HCT116 (cell line): ENCODE measurements at regions not wholly inside any gene's neighbourhood (a gene's known extent, or its start where the extent isn't known, plus 50 kb on each side); places are given as distances from the start of the nearest gene placed in this dataset.

Source experiments
- ATAC-seq: fragments of 200-7000 bp; cut with Tn5 transposase; 2 replicates; pipeline ENCODE4 v1.9.1; 2020; ENCODE audit warnings: mild to moderate bottlenecking, moderate library complexity
- BruUV-seq: library from RNA; stranded (reverse); fragments of 400-500 nt; replicated peaks from 2 replicates; lab custom pipeline; 2021; lab: Mats Ljungman, UMichigan
- CTCF ChIA-PET: fragments of 300-600 bp; sonication (Branson Sonifier 250); formaldehyde crosslinking; loops from one replicate; lab custom pipeline; 2021; ENCODE audit warnings: antibody characterized with exemption; lab: Charles Lee
- POLR2A ChIA-PET: fragments of 300-600, 350-600 bp; sonication (Branson Sonifier 250); formaldehyde crosslinking; loops from one replicate; lab custom pipeline; 2021; ENCODE audit warnings: antibody characterized with exemption; lab: Charles Lee
- RAD21 ChIA-PET, 2 experiments: fragments of 300-600 bp; sonication (Branson Sonifier 250); formaldehyde crosslinking; loops; one replicate each; lab custom pipeline; 2023; ENCODE audit warnings: low total read pairs in 2 of 2; ENCODE audit not compliant: uncharacterized antibody in 2 of 2, unreplicated experiment in 2 of 2, low non-redundant PET in 1 of 2; lab: Charles Lee
- DNase-seq: peaks from one replicate; pipeline ENCODE4 v3.0.0-alpha.2; 2010; ENCODE audit warnings: low read depth, low spot score
- H2AFZ ChIP-seq: fragments of 200-600 bp; shearing (Covaris generic), sonication (generic); 2 replicates; pipeline ENCODE4 v1.6.1; 2017; ENCODE audit warnings: low read depth, mixed run types, mixed read lengths, antibody characterized with exemption, low read length; ENCODE audit not compliant: poor library complexity, severe bottlenecking
- H3K27ac ChIP-seq: 2 replicates; pipeline ENCODE4 v1.5.1; 2012; ENCODE audit warnings: low read depth, low read length
- H3K27me3 ChIP-seq: fragments of 200-600 bp; sonication (generic); 2 replicates; pipeline ENCODE4 v1.6.1; 2016; ENCODE audit warnings: mixed run types, low read length, mixed read lengths; ENCODE audit not compliant: insufficient read depth
- H3K36me3 ChIP-seq, 2 experiments: fragments of 200-500 bp in 1 of 2; fragments of 200-600 bp in 1 of 2; sonication (Bioruptor generic) in 1 of 2; sonication (generic) in 1 of 2; 2 replicates each; pipeline versions ENCODE4 v1.5.1 to v1.6.1; 2014 to 2016; ENCODE audit warnings: low read length in 2 of 2, inconsistent platforms in 1 of 2, mixed read lengths in 1 of 2, mixed run types in 1 of 2; ENCODE audit not compliant: insufficient read depth in 2 of 2, control insufficient read depth in 1 of 2
- H3K4me1 ChIP-seq, 2 experiments: fragments of 200-600 bp in 1 of 2; sonication (generic) in 1 of 2; 2 replicates each; pipeline versions ENCODE4 v1.5.1 to v1.6.1; 2012 to 2017; ENCODE audit warnings: low read length in 2 of 2, inconsistent platforms in 1 of 2, mild to moderate bottlenecking in 1 of 2, mixed read lengths in 1 of 2, mixed run types in 1 of 2, moderate library complexity in 1 of 2; ENCODE audit not compliant: insufficient read depth in 2 of 2, control insufficient read depth in 1 of 2
- H3K4me2 ChIP-seq: fragments of 200-600 bp; sonication (generic); 2 replicates; pipeline ENCODE4 v1.6.1; 2017; ENCODE audit warnings: mixed run types, low read length, mixed read lengths
- H3K4me3 ChIP-seq, 2 experiments: fragments of 200-600 bp in 1 of 2; sonication (generic) in 1 of 2; replicated peaks in 1 of 2; 2 replicates each; pipeline ENCODE4 v1.5.1; 2011 to 2016; ENCODE audit warnings: low read length in 2 of 2, control low read depth in 1 of 2, low read depth in 1 of 2, mild to moderate bottlenecking in 1 of 2, mixed read lengths in 1 of 2, mixed run types in 1 of 2
- H3K79me2 ChIP-seq: fragments of 200-600 bp; sonication (generic); 2 replicates; pipeline ENCODE4 v1.6.1; 2017; ENCODE audit warnings: mild to moderate bottlenecking, mixed run types, low read length, moderate library complexity, mixed read lengths; ENCODE audit not compliant: insufficient read depth
- H3K9ac ChIP-seq: fragments of 200-600 bp; sonication (generic); 2 replicates; pipeline ENCODE4 v1.6.1; 2016; ENCODE audit warnings: low read length, mixed read lengths
- H3K9me2 ChIP-seq: fragments of 200-600 bp; sonication (generic), shearing (Covaris generic); 2 replicates; pipeline ENCODE4 v1.6.1; 2017; ENCODE audit warnings: mixed run types, mild to moderate bottlenecking, moderate library complexity; ENCODE audit not compliant: insufficient read depth
- H3K9me3 ChIP-seq, 2 experiments: fragments of 200-500 bp in 1 of 2; fragments of 200-600 bp in 1 of 2; sonication (Bioruptor generic) in 1 of 2; sonication (generic) in 1 of 2; 2 replicates each; pipeline ENCODE4 v1.6.1; 2014 to 2017; ENCODE audit warnings: low read length in 2 of 2, mixed read lengths in 2 of 2, inconsistent platforms in 1 of 2, low read depth in 1 of 2, mild to moderate bottlenecking in 1 of 2, mixed run types in 1 of 2, moderate library complexity in 1 of 2; ENCODE audit not compliant: control insufficient read depth in 1 of 2, insufficient read depth in 1 of 2
- H4K20me1 ChIP-seq: fragments of 200-600 bp; sonication (generic), shearing (Covaris generic); 2 replicates; pipeline ENCODE4 v1.6.1; 2017; ENCODE audit warnings: mixed run types, mild to moderate bottlenecking, moderate library complexity; ENCODE audit not compliant: insufficient read depth
- ATF3 ChIP-seq: IDR thresholded peaks from 2 replicates; pipeline ENCODE4 v1.6.1; 2012
- CTCF ChIP-seq, 3 experiments: fragments of 200-600 bp in 1 of 3; sonication (generic) in 1 of 3; IDR thresholded peaks in 2 of 3; conservative IDR thresholded peaks in 1 of 3; 2 replicates each; pipeline ENCODE4 v1.5.1; 2012 to 2017; ENCODE audit warnings: low read depth in 2 of 3, low read length in 2 of 3, antibody characterized with exemption in 1 of 3, borderline replicate concordance in 1 of 3, control low read depth in 1 of 3, mild to moderate bottlenecking in 1 of 3, mixed read lengths in 1 of 3, mixed run types in 1 of 3, moderate library complexity in 1 of 3; ENCODE audit not compliant: insufficient read depth in 1 of 3
- EGR1 ChIP-seq: IDR thresholded peaks from 2 replicates; pipeline ENCODE4 v1.6.1; 2012; ENCODE audit warnings: low read depth
- ELF1 ChIP-seq: IDR thresholded peaks from 2 replicates; pipeline ENCODE4 v1.6.1; 2012; ENCODE audit warnings: low read depth, borderline replicate concordance
- FOSL1 ChIP-seq: IDR thresholded peaks from 2 replicates; pipeline ENCODE4 v1.6.1; 2012; ENCODE audit warnings: low read depth
- JUND ChIP-seq: IDR thresholded peaks from 2 replicates; pipeline ENCODE4 v1.6.1; 2012
- POLR2A ChIP-seq: IDR thresholded peaks from 2 replicates; pipeline ENCODE4 v1.7.0; 2011; ENCODE audit warnings: borderline replicate concordance; ENCODE audit not compliant: insufficient read depth, insufficient read length; ENCODE audit errors: extremely low read depth
- POLR2AphosphoS5 ChIP-seq: IDR thresholded peaks from 2 replicates; pipeline ENCODE4 v1.6.1; 2011; ENCODE audit warnings: mild to moderate bottlenecking, low read depth, low read length, moderate library complexity
- REST ChIP-seq: IDR thresholded peaks from 2 replicates; pipeline ENCODE4 v1.6.1; 2012; ENCODE audit warnings: low read depth
- SIN3A ChIP-seq: IDR thresholded peaks from 2 replicates; pipeline ENCODE4 v1.6.1; 2012; ENCODE audit warnings: low read depth
- SP1 ChIP-seq: IDR thresholded peaks from 2 replicates; pipeline ENCODE4 v1.6.1; 2012; ENCODE audit warnings: low read depth
- SRF ChIP-seq: IDR thresholded peaks from 2 replicates; pipeline ENCODE4 v1.6.1; 2012; ENCODE audit warnings: low read depth
- TCF7L2 ChIP-seq: IDR thresholded peaks from 2 replicates; pipeline ENCODE4 v1.7.0; 2011; ENCODE audit warnings: borderline replicate concordance, inconsistent platforms; ENCODE audit not compliant: insufficient read depth, insufficient read length; ENCODE audit errors: extremely low read depth
- YY1 ChIP-seq: IDR thresholded peaks from 2 replicates; pipeline ENCODE4 v1.6.1; 2011; ENCODE audit warnings: low read length, low read depth, moderate library complexity, mild to moderate bottlenecking; ENCODE audit not compliant: insufficient replicate concordance; ENCODE audit errors: extremely low read depth
- ZBTB33 ChIP-seq: IDR thresholded peaks from 2 replicates; pipeline ENCODE4 v1.6.1; 2011; ENCODE audit warnings: mild to moderate bottlenecking, low read length, moderate library complexity; ENCODE audit not compliant: insufficient replicate concordance; ENCODE audit errors: extremely low read depth
- ZNF274 ChIP-seq: fragments of 200-500 bp; sonication (Bioruptor generic); IDR thresholded peaks from 2 replicates; pipeline ENCODE4 v1.6.1; 2014; ENCODE audit warnings: mild to moderate bottlenecking, low read depth, low read length, inconsistent platforms
- intact Hi-C: fragments of 100-400 bp; cut with micrococcal nuclease; formaldehyde crosslinking; loops from 2 replicates; pipeline ENCODE4 v1.10.0; 2022

GRCh38 chr12:31899109-31899508 lies 60.1 kb upstream of the RESF1 start:
- H3K27ac ChIP-seq, result no peak overlapping the region
- POLR2A ChIA-PET, result no interaction called here
- no peak for TF ChIP-seq JUND
- TF ChIP-seq SRF, result no peak
- no peak for TF ChIP-seq EGR1
- no peak for TF ChIP-seq POLR2A
- no peak for TF ChIP-seq ZNF274
- no peak for TF ChIP-seq POLR2AphosphoS5
- TF ChIP-seq REST, result no peak
- TF ChIP-seq ZBTB33, result no peak
- TF ChIP-seq ATF3, result no peak
- TF ChIP-seq ELF1, result no peak
- no peak for TF ChIP-seq YY1
- TF ChIP-seq SP1, result no peak
- TF ChIP-seq TCF7L2, result no peak
- no peak for TF ChIP-seq FOSL1
- TF ChIP-seq SIN3A, result no peak
- no peak for TF ChIP-seq CTCF (IDR thresholded peaks at IDR 0.05 in 2 of 3, conservative IDR thresholded peaks at IDR 0.05 in 1 of 3; ENCODE audit: borderline replicate concordance in 1 of 3, insufficient read depth in 1 of 3, low read depth in 2 of 3, low read length in 2 of 3)
- no TSS peak for BruUV-seq
- no peak overlapping the region for H2AFZ ChIP-seq
- CTCF ChIA-PET, result no interaction called here
- peaks cover 11 to 16% of the 10 kb centered on the region in 2 experiments; a peak in 3 of 4 replicates for H3K4me1 ChIP-seq
- DNase-seq (no peak), ATAC-seq (no peak)
- H3K27me3 ChIP-seq, result no peaks in the 10 kb centered on the region
- no peaks in the 10 kb centered on the region for H3K9me3 ChIP-seq
- no peaks in the 10 kb centered on the region for H4K20me1 ChIP-seq
- RAD21 ChIA-PET, result no interaction called here
- H3K9ac ChIP-seq, result no peak overlapping the region
- no peaks in the 10 kb centered on the region for H3K79me2 ChIP-seq
- no peaks in the 10 kb centered on the region for H3K9me2 ChIP-seq
- H3K4me2 ChIP-seq, result no peak overlapping the region
- H3K4me3 ChIP-seq, result no peak overlapping the region
- intact Hi-C loops, result no loop called here
- no peaks in the 10 kb centered on the region for H3K36me3 ChIP-seq
